Mucosa of rectum (tissue), 2 donors: ENCODE measurements at regions not wholly inside any gene's neighbourhood (a gene's known extent, or its start where the extent isn't known, plus 50 kb on each side); places are given as distances from the start of the nearest gene placed in this dataset.

ENCODE experiments used
- H3K27ac ChIP-seq, 2 donors: one replicate each; pipeline ENCODE4 v1.7.0; 2013; ENCODE audit warnings: inconsistent platforms in 2 of 2, low read depth in 2 of 2, low read length in 2 of 2
- H3K27me3 ChIP-seq, 2 donors: one replicate each; pipeline ENCODE4 v1.7.0; 2013; ENCODE audit warnings: low read length in 2 of 2; ENCODE audit not compliant: control insufficient read depth in 2 of 2, insufficient read depth in 2 of 2
- H3K36me3 ChIP-seq, 2 donors: one replicate each; pipeline ENCODE4 v1.7.0; 2013; ENCODE audit warnings: low read length in 2 of 2; ENCODE audit not compliant: control insufficient read depth in 2 of 2, insufficient read depth in 2 of 2
- H3K4me1 ChIP-seq, 2 donors: one replicate each; pipeline ENCODE4 v1.7.0; 2013; ENCODE audit warnings: low read length in 2 of 2, mild to moderate bottlenecking in 1 of 2; ENCODE audit not compliant: control insufficient read depth in 2 of 2, insufficient read depth in 2 of 2
- H3K4me3 ChIP-seq, 2 donors: one replicate each; pipeline ENCODE4 v1.7.0; 2013; ENCODE audit warnings: low read length in 2 of 2
- H3K9ac ChIP-seq, 2 donors: one replicate each; pipeline ENCODE4 v1.7.0; 2013; ENCODE audit warnings: low read length in 2 of 2, low read depth in 1 of 2, mild to moderate bottlenecking in 1 of 2
- H3K9me3 ChIP-seq, 2 donors: one replicate each; pipeline ENCODE4 v1.7.0; 2013; ENCODE audit warnings: low read length in 2 of 2; ENCODE audit not compliant: control insufficient read depth in 2 of 2
- donor health status: healthy.
- donor health status: Normal muscosa, but diverticular disease.

DNA sequence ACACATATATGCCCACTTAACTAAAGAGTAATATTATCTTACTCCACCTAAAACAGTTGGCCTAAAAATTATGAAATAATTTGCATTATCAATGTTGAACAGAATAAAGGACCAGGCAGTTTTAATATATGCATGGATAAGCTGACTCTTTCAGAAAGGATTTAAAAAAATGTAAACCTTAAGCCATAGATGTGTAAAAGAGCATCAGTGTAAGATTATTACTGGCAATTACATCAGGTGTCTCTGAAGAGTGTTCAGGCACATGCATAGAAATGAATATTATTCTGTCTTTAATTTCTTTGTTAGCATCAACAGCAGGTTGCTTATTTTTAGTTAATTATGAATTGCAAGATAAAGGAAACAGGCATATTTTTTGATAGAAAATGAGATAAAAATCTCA is 1353.8 kb downstream of the C4orf33 start:
- Histone ChIP-seq H3K9me3 (peaks cover 0 to 2% of the 10 kb centered on the region in 2 donors), H3K9ac (no peak overlapping the region), H3K27me3 (no peaks in the 10 kb centered on the region), H3K4me1 (no peaks in the 10 kb centered on the region), H3K27ac (no peak overlapping the region), H3K4me3 (no peak overlapping the region), H3K36me3 (no peaks in the 10 kb centered on the region)

DNA sequence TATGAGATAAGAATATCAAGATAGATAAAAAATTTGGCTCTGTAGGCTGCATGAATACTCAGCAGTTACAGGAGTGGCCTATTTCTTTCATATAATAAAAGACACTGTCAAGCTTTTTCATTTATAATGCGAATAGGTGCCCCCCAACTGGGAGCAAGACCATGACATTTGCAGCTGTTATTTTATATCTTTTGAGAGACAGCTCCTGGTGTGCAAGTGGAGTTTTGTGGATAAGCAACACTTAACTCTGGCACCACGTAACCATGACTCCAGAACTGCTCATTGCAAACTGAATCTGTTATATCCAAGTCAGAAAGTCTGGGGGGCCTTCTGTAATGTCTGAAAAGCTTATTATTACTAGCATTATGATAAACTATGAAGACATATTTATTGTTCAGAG is 1372.4 kb downstream of the C4orf33 start:
- Histone ChIP-seq H3K27ac (no peak overlapping the region), H3K4me3 (no peak overlapping the region), H3K9me3 (no peaks in the 10 kb centered on the region), H3K9ac (no peak overlapping the region), H3K27me3 (no peaks in the 10 kb centered on the region), H3K4me1 (no peaks in the 10 kb centered on the region), H3K36me3 (no peaks in the 10 kb centered on the region)

DNA sequence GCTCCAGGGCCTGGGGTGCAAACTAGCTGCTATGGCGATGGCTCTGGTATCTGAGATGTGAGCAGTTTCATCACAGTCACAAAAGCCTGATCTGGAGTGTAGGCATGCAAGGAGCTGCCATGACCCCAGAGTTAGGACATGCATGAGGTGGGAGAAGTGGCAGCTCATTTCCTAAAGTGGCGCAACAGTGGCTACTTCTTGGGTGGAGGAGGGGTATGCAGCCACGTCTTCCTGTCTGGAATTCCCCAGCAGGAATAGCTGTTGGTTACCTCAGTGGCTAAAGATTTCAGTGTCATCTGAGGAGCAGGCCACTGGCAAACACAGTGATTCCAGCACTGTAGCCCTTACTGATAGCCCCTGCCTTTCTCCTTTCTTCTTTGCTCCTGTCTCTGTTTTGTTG is 1382.5 kb downstream of the C4orf33 start:
- Histone ChIP-seq H3K9ac (no peak overlapping the region), H3K27me3 (no peaks in the 10 kb centered on the region), H3K4me1 (no peaks in the 10 kb centered on the region)

DNA sequence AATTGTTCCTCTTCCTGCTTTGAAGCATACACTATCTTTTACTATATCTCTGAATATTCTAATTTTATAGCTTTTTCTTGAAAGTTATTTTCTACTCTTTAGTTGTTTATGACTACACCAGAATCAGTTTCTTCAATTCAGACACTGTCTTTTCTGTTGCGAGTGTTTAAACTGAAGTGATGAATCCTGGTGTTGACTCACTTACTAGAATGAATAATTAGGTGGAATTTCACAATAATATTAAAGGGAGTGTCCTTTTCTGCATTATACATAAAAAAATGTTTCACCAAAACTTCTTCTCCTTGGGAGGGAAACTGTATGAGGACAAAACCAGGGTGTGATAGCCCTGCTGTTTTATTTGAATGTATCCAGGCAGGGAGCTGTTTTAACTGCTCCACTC is 1383.1 kb downstream of the C4orf33 start:
- Histone ChIP-seq H3K9me3 (peaks cover 0 to 3% of the 10 kb centered on the region in 2 donors), H3K4me1 (no peaks in the 10 kb centered on the region), H3K9ac (no peak overlapping the region), H3K36me3 (no peaks in the 10 kb centered on the region), H3K27me3 (no peaks in the 10 kb centered on the region), H3K27ac (no peak overlapping the region), H3K4me3 (no peak overlapping the region)

More for the DNA sequence above, 1382.5 kb downstream of the C4orf33 start:
- Histone ChIP-seq H3K27ac (no peak overlapping the region), H3K9me3 (peaks cover 0 to 3% of the 10 kb centered on the region in 2 donors), H3K36me3 (no peaks in the 10 kb centered on the region), H3K4me3 (no peak overlapping the region)

DNA sequence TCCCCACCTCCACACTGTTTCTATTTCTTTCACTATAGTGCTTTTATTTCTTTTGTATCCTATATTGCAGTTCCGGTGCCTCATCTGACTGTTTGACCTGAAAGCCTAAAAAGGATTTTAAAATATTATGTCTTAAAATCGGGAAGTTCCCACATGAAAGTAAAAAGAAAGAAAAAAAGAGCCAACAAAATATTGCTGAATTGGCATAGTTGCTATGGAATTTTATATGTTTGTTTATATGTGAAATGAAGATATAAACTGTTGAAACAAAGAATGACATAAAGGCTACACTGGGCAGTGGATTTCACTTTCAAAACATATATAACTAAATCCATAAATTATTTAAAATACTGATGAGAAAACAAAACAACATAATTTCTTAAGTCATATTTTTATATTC is 1383.7 kb downstream of the C4orf33 start:
- H3K4me1 ChIP-seq: no peaks in the 10 kb centered on the region
- no peaks in the 10 kb centered on the region for H3K27me3 ChIP-seq
- no peak overlapping the region for H3K27ac ChIP-seq
- no peak overlapping the region for H3K4me3 ChIP-seq
- H3K9me3 ChIP-seq: peaks cover 0 to 3% of the 10 kb centered on the region in 2 donors
- no peaks in the 10 kb centered on the region for H3K36me3 ChIP-seq
- no peak overlapping the region for H3K9ac ChIP-seq

DNA sequence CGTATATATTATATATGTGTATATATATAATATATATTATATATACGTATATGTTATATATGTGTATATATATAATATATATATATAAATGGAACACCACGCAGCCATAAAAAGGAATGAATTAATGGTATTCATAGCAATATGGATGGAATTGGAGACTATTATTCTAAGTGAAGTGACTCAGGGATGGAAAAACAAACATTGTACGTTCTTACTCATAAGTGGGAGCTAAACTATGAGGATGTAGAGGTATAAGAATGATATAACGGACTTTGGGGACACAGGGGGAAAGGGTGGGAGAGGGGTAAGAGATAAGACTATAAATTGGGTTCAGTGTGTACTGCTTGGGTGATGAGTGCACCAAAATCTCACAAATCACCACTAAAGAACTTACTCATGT is 1388.9 kb downstream of the C4orf33 start:
- no peaks in the 10 kb centered on the region for H3K27me3 ChIP-seq
- H3K4me1 ChIP-seq: no peaks in the 10 kb centered on the region
- H3K9ac ChIP-seq: no peak overlapping the region
- H3K27ac ChIP-seq: no peak overlapping the region
- no peak overlapping the region for H3K4me3 ChIP-seq
- peaks cover 0 to 3% of the 10 kb centered on the region in 2 donors for H3K9me3 ChIP-seq
- H3K36me3 ChIP-seq: no peaks in the 10 kb centered on the region

DNA sequence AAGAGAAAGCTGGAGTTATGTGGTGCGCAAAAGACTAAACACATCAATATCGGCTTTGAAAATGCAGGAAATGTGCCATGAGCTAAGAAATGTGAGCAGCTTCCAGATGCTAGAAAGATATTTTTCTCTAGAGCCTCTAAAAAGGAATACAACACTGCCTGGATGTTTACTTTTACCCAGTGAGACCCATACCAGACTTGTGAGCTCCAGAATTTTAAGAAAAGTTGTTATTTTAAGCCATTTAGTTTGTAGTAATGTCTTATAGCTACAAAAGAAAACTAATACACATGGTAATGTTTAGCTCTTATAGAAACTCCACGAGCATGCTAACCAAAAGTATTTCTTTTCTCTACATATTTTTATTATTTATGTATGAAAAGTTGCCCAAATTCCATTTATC is 1389.4 kb downstream of the C4orf33 start:
- Histone ChIP-seq H3K27me3 (no peaks in the 10 kb centered on the region), H3K9ac (no peak overlapping the region), H3K4me3 (no peak overlapping the region), H3K4me1 (no peaks in the 10 kb centered on the region), H3K36me3 (no peaks in the 10 kb centered on the region), H3K27ac (no peak overlapping the region), H3K9me3 (peaks cover 0 to 3% of the 10 kb centered on the region in 2 donors)

DNA sequence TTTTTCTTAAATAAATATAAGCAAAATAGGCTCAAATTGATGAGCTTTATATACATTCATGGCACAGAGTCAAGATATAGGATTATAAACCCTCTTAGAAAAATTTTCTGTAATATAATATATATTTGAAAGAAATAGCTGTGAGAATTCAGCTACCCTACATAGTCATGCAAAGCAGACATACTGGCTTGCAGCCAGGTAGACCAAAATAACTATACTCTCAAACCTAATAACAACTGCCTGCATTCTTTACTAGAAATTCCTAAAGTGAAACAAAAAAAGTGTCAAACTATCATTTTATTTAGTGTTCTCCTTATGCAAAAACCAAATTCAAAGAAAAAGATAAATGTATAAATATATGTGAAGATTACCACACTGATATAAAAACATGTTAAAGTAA is 1390.2 kb downstream of the C4orf33 start:
- H3K9me3 ChIP-seq: peaks cover 0 to 2% of the 10 kb centered on the region in 2 donors
- no peaks in the 10 kb centered on the region for H3K36me3 ChIP-seq
- H3K4me1 ChIP-seq: no peaks in the 10 kb centered on the region
- H3K4me3 ChIP-seq: no peak overlapping the region
- H3K27me3 ChIP-seq: no peaks in the 10 kb centered on the region
- no peak overlapping the region for H3K27ac ChIP-seq
- H3K9ac ChIP-seq: no peak overlapping the region

DNA sequence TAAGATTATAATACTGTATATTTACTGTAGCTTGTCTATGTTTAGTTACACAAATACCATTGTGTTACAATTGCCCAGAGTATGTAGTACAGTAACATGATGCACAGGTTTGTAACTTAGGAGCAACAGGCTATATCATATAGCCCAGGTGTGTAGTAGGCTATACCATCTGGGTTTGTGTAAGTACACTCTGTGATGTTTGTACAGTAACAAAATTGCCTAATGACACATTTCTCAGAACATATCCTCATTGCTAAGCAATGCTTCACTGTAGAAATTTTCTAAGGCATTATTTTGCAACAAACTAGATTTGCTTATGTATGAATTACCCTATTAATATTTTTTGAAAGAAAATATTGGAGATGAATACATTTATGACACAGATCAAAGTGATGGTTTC is 1390.9 kb downstream of the C4orf33 start:
- H3K9me3 ChIP-seq: no peaks in the 10 kb centered on the region
- no peak overlapping the region for H3K9ac ChIP-seq
- H3K4me1 ChIP-seq: no peaks in the 10 kb centered on the region

DNA sequence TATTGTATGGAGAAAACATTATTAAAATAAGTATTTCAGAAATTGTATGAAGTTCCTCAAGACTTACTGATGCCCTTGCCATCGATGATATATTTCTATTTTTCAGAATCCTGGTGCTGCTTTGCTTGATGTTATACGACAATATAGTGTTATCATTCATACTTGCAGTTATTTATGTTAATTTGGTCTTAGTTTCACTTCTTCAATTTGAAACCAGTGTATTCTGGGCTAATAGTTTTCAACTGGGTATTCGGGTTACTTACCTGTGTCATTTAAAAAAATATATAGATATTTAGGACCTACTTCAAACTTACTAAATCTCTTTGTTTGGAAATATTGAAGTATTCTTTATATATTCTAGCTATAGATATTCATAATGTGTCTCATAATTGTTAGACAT is 1414.7 kb downstream of the C4orf33 start:
- no peaks in the 10 kb centered on the region for H3K36me3 ChIP-seq
- H3K9me3 ChIP-seq: no peaks in the 10 kb centered on the region
- no peak overlapping the region for H3K27ac ChIP-seq
- no peaks in the 10 kb centered on the region for H3K27me3 ChIP-seq
- H3K4me3 ChIP-seq: no peak overlapping the region
- H3K4me1 ChIP-seq: no peaks in the 10 kb centered on the region
- H3K9ac ChIP-seq: no peak overlapping the region

More for the DNA sequence above, 1390.9 kb downstream of the C4orf33 start:
- Histone ChIP-seq H3K36me3 (no peaks in the 10 kb centered on the region), H3K4me3 (no peak overlapping the region), H3K27me3 (no peaks in the 10 kb centered on the region), H3K27ac (no peak overlapping the region)

DNA sequence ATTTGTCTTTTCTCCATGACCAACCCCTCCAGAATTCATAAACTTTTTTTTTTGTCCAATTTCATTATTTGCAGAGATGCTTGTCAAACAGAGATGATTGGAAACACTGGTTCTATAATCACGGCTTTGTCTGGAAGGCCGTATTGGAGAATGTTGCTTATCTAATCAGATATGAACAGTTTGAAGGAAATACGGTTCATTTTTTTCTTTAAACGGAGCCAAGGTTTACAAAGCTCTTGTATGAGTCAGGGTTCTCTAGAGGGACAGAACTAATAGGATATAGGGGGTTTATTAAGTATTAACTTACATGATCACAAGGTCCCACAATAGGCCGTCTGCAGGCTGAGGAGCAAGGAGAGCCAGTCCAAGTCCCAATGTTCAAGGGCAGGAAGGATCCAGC is 1415.8 kb downstream of the C4orf33 start:
- Histone ChIP-seq H3K36me3 (no peaks in the 10 kb centered on the region), H3K9me3 (no peaks in the 10 kb centered on the region), H3K4me1 (no peaks in the 10 kb centered on the region), H3K27me3 (no peaks in the 10 kb centered on the region), H3K27ac (no peak overlapping the region), H3K9ac (no peak overlapping the region), H3K4me3 (no peak overlapping the region)
